Forelimb muscle (tissue), 1 donor: ENCODE measurements at regions not wholly inside any gene's neighbourhood (a gene's known extent, or its start where the extent isn't known, plus 50 kb on each side); places are given as distances from the start of the nearest gene placed in this dataset.
"Not testable (repeated sequence)": the region's sequence is repeated elsewhere in the genome, so short reads cannot be mapped to it uniquely, and the experiment has no call there.

ENCODE experiments used
- DNase-seq: peaks from one replicate; pipeline ENCODE4 v3.0.0-alpha.2; 2013; ENCODE audit warnings: low read depth

GRCh38 chr3:127520993-127521392 is 69.5 kb downstream of the TPRA1 start:
- no peak for DNase-seq

- DNase-seq, result no peak
These were observed 72.0 kb downstream of the TPRA1 start for GRCh38 chr3:127518456-127519081.

GRCh38 chr3:127512256-127512655 is 78.3 kb downstream of the TPRA1 start:
- no peak for DNase-seq

- no peak for DNase-seq
These were observed 89.4 kb downstream of the TPRA1 start for GRCh38 chr3:127501177-127501576.

GRCh38 chr3:127497676-127498075 is 92.9 kb downstream of the TPRA1 start:
- DNase-seq, result no peak

- no peak for DNase-seq
These were observed 93.4 kb downstream of the TPRA1 start for GRCh38 chr3:127497166-127497565.

GRCh38 chr3:127495821-127496655 is 94.5 kb downstream of the TPRA1 start:
- DNase-seq, result no peak

GRCh38 chr3:127493924-127494646 is 96.4 kb downstream of the TPRA1 start:
- no peak for DNase-seq

- no peak for DNase-seq
These were observed 98.1 kb downstream of the TPRA1 start for GRCh38 chr3:127492426-127492825.

GRCh38 chr3:127491909-127492308 is 98.6 kb downstream of the TPRA1 start:
- DNase-seq, result no peak

- no peak for DNase-seq
These were observed 99.2 kb downstream of the TPRA1 start for GRCh38 chr3:127491323-127491722.

- DNase-seq, result not testable (repeated sequence)
These were observed 99.6 kb downstream of the TPRA1 start for GRCh38 chr3:127491024-127491305.

GRCh38 chr3:127490271-127491023 is 100.1 kb downstream of the TPRA1 start:
- DNase-seq, result no peak

- no peak for DNase-seq
These were observed 101.2 kb downstream of the TPRA1 start for GRCh38 chr3:127489357-127489756.

GRCh38 chr3:127488740-127489139 is 101.8 kb downstream of the TPRA1 start:
- DNase-seq, result no peak

GRCh38 chr3:127488141-127488672 is 102.3 kb downstream of the TPRA1 start:
- no peak for DNase-seq

- no peak for DNase-seq
These were observed 103.3 kb downstream of the TPRA1 start for GRCh38 chr3:127487196-127487595.

GRCh38 chr3:127486321-127486944 is 104.1 kb downstream of the TPRA1 start:
- DNase-seq, result no peak

GRCh38 chr3:127485396-127486170 is 105.0 kb downstream of the TPRA1 start:
- DNase-seq, result no peak

GRCh38 chr3:127484601-127485388 is 105.7 kb downstream of the TPRA1 start:
- no peak for DNase-seq
